GM23338 (cell line): ENCODE measurements at regions not wholly inside any gene's neighbourhood (a gene's known extent, or its start where the extent isn't known, plus 50 kb on each side); places are given as distances from the start of the nearest gene placed in this dataset.

ENCODE experiments used
- CREB1 ChIP-seq: fragments of 250-450 bp; sonication (Bioruptor Pico); IDR thresholded peaks from 2 replicates; pipeline ENCODE4 v1.5.0; 2020; ENCODE audit warnings: low read depth, mild to moderate bottlenecking, moderate library complexity
- CTCF ChIP-seq, 2 experiments: fragments of 200-600 bp in 1 of 2; sonication (generic) in 1 of 2; conservative IDR thresholded peaks; 2 replicates each; pipeline versions ENCODE4 v1.5.1 to v1.6.1; 2016 to 2017; ENCODE audit warnings: antibody characterized with exemption in 2 of 2, low read depth in 2 of 2, mild to moderate bottlenecking in 2 of 2, moderate library complexity in 1 of 2
- ETS1 ChIP-seq: IDR thresholded peaks from 2 replicates; pipeline ENCODE4 v1.6.1; 2016; ENCODE audit warnings: antibody characterized with exemption
- EZH2 ChIP-seq: fragments of 200-600 bp; sonication (generic); IDR thresholded peaks from one replicate; pipeline ENCODE4 v1.8.0; 2017; ENCODE audit warnings: antibody characterized with exemption, mild to moderate bottlenecking, low read depth; ENCODE audit not compliant: unreplicated experiment
- EZH2phosphoT487 ChIP-seq: fragments of 200-600 bp; sonication (generic); IDR thresholded peaks from one replicate; pipeline ENCODE4 v1.8.1; 2018; ENCODE audit warnings: antibody characterized with exemption; ENCODE audit not compliant: unreplicated experiment
- POLR2AphosphoS5 ChIP-seq: IDR thresholded peaks from 2 replicates; pipeline ENCODE4 v1.6.1; 2016; ENCODE audit warnings: antibody characterized with exemption, low read depth
- REST ChIP-seq: IDR thresholded peaks from one replicate; pipeline ENCODE4 v1.6.1; 2018; ENCODE audit warnings: antibody characterized with exemption; ENCODE audit not compliant: unreplicated experiment
- STAT1 ChIP-seq: IDR thresholded peaks from one replicate; pipeline ENCODE4 v1.6.1; 2016; ENCODE audit warnings: antibody characterized with exemption; ENCODE audit not compliant: unreplicated experiment
- ZNF114 ChIP-seq: fragments of 250-450 bp; sonication (Bioruptor Pico); IDR thresholded peaks from 2 replicates; pipeline ENCODE4 v1.5.0; 2020; ENCODE audit warnings: mild to moderate bottlenecking, moderate library complexity

- TF ChIP-seq CTCF (conservative IDR thresholded peaks at IDR 0.05; ENCODE audit: low read depth in 2 of 2), result no peak
- TF ChIP-seq STAT1, result no peak
- TF ChIP-seq ETS1, result no peak
- TF ChIP-seq POLR2AphosphoS5, result no peak
- TF ChIP-seq EZH2, result no peak
- no peak for TF ChIP-seq EZH2phosphoT487
- no peak for TF ChIP-seq REST
- TF ChIP-seq ZNF114 (CRISPR knock-in tag), result no peak
- TF ChIP-seq CREB1 (CRISPR knock-in tag), result no peak
These were observed 57.9 kb upstream of the IL15 start for GRCh38 chr4:141578451-141578850.
